Keratinocyte (primary cell): ENCODE measurements at regions not wholly inside any gene's neighbourhood (a gene's known extent, or its start where the extent isn't known, plus 50 kb on each side); places are given as distances from the start of the nearest gene placed in this dataset.

Experiments
- CTCF ChIP-seq, 3 experiments: IDR thresholded peaks in 1 of 3; conservative IDR thresholded peaks in 1 of 3; optimal IDR thresholded peaks in 1 of 3; 2 replicates in 2 of 3; 3 replicates in 1 of 3; pipeline versions ENCODE3 to v1.5.1; 2011; ENCODE audit warnings: low read length in 3 of 3, mild to moderate bottlenecking in 3 of 3, moderate library complexity in 2 of 3, control low read depth in 1 of 3, inconsistent platforms in 1 of 3; ENCODE audit not compliant: insufficient read depth in 2 of 3; ENCODE audit errors: extremely low read depth in 1 of 3
- EZH2 ChIP-seq: IDR thresholded peaks from one replicate; pipeline ENCODE4 v1.6.1; 2012; ENCODE audit warnings: inconsistent platforms, mild to moderate bottlenecking, low read length, moderate library complexity

GRCh38 chr3:99191186-99191585 is 289.7 kb upstream of the DCBLD2 start:
- TF ChIP-seq CTCF (optimal IDR thresholded peaks at IDR 0.05 in 1 of 3, IDR thresholded peaks at IDR 0.05 in 1 of 3, conservative IDR thresholded peaks at IDR 0.05 in 1 of 3; ENCODE audit: extremely low read depth in 1 of 3, insufficient read depth in 2 of 3, low read length in 3 of 3) (no peak), EZH2 (no peak)
